ENCODE measurements at regions not wholly inside any gene's neighbourhood (a gene's known extent, or its start where the extent isn't known, plus 50 kb on each side); places are given as distances from the start of the nearest gene placed in this dataset.
"Not testable (repeated sequence)": the region's sequence is repeated elsewhere in the genome, so short reads cannot be mapped to it uniquely, and the experiment has no call there.

GRCh38 chr1:182159443-182159842, 97.9 kb upstream of the ZNF648 start:
- no peak for DNase-seq (ENCODE audit: low spot score)

GRCh38 chr1:182157187-182157586, 95.7 kb upstream of the ZNF648 start:
- no peak for DNase-seq (ENCODE audit: low spot score)

GRCh38 chr1:182154425-182154824, 92.9 kb upstream of the ZNF648 start:
- DNase-seq (ENCODE audit: low spot score), result not testable (repeated sequence)

DNA sequence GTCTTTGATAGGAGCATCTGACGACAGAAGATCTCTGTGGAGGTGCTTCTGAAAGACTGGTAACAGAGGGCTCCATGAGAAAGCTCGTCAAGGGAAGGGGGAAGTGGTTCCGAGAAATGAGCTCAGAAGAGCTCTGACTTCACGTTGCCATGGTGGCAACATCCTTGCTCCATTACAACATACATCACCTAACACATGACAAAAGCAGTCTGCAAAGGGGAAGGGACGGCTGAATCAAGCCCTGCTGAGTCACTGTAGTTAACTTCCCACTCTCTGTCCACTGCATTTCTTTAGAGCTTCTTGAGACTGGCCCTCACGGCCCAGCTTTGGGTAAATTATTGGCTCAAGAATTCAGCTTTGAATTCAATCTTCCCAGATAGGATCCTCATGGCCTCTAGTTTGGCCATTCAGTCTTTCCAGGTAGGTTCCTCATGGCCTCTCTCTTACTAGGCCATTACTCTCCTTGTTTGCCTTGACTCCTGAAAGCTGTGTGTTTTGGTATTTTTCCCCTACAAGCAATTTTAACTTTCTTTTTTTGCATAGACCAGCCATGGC, 88.0 kb upstream of the ZNF648 start:
- DNase-seq (ENCODE audit: low spot score), result no peak

DNA sequence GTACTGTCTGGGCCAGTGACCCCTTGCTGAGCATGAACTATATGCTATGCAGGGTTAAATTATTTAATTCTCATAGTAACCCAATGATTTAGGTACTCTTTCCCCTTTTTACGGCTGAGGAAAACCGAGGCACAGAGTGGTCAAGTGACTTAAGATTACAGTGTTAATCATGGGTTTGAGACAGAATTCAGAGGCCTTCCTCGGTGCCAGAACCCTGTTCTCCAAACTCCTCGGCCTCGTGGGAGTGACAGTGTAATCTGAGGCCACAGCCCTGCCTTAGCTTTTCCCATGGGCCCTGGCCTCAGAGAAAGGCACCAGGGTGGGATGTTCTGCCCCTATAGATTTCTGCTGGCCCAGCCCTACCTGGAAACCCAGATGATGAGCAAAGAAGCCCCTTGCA, 86.4 kb upstream of the ZNF648 start:
- no peak for DNase-seq (ENCODE audit: low spot score)

DNA sequence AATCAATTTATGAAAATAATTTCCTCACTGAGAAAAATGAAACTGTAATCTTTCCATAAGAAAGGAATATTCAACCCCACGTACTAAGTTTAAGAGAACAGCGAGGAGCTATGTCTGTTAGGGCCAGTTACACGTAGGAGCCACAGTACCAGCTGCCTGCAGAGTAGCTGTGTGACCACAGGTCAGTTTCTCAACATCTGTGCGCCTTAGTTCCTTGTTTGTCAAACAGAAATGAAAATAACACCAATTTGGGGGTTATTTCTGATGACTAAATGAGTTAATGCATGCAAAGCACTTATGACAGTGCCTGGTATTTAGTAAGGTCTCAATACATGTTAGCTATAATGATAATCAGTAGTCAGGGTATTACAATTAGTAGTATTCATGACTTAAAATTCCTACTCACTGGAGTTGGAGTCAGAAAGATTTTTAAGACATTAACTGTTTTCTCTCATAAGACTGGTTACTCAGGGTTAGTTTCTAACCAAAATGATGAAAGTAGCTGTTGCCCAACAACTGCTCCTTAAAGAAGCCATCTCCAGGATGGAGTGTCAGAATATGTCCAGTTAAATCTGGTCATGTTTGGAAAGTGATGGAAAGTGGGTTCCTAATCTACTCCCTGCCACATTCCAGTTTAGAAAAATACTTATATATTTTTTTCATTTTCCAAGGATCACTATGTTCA, 85.8 kb upstream of the ZNF648 start:
- no peak for DNase-seq (ENCODE audit: low spot score)

DNA sequence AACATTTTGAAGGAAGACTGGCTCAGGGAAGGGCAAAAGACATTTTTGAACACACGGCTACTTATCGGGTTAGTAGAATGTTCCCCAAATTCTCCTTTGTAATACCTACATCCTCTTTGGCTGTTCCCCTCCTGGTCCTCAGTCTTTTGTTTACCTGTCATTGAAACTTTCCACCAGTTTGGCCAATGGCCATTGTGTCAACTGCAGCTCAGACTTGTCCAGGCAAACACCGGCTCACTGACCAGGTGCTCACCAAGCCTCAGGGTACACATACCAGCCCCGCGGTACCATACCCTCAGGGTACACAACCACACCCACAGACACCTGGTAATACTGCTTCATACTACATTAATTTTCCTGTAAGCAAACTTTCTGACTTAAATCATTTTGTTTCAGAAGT, 84.8 kb upstream of the ZNF648 start:
- no peak for DNase-seq (ENCODE audit: low spot score)

- no peak for DNase-seq (ENCODE audit: low spot score)
Observed at GRCh38 chr1:182145441-182145840, 83.9 kb upstream of the ZNF648 start.

DNA sequence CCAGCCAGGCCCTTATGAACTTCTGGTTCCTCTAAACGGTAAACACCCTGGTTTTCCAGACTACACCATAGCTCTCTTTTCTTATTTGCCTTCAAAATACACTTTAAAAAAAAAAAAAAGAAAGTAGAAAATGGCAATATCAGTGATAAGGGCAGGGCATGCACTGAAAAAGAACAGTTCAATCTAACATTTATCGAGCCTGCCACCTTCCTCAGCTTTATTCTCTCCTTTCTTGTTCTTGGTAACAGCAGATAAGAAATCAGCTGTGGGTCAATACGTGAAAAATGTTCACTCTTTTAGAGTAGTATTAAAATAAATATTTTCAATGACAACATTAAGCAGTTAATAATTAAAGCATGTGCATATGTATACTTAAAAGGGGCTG, 83.1 kb upstream of the ZNF648 start:
- DNase-seq (ENCODE audit: low spot score), result no peak

GRCh38 chr1:182143825-182144645, 82.5 kb upstream of the ZNF648 start:
- DNase-seq (ENCODE audit: low spot score), result no peak

DNA sequence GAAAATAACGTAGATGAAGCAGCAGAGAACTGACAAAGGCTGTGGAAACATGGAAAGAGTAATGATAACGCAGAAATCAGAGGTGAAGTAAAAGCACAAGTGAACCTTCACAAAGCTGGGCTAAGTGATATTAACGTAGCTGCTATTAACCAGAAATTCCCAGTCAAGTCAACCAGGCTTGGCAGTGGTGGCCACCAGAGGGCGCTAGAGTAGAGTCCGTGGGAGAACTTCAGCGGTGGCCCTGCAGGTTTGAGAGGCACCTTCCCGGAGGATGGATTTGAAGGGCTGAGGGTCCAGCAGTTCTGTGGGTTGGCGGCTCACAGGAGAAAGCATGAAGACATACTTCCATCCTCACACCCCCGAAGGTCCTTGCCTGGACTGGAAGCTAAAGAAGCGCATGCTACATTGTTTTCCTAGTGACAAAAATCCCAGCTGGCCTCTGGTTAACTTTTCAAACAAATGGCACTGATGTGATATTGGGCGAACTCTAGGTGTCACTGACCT, 81.7 kb upstream of the ZNF648 start:
- peak; percentile 72 for DNase-seq (ENCODE audit: low spot score)

DNA sequence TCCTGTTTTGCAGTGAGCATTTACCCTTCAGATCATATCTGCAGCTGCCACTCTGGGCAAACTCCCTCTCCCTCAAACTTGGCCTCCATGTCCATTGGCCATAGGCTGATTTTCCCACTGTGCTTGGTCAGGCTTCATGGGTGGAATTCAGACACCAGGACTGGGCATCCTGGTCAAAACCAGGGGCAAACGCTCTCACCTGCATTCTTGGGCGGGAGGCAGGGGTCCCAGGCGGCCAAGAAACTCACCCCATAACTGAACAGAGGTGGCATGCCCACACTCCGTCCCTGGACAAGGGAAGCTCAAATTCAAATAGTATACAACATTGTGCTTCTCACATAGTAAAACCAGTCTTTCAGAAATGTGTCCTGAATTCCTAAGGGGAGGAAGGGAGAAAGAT, 81.1 kb upstream of the ZNF648 start:
- DNase-seq (ENCODE audit: low spot score), result no peak

DNA sequence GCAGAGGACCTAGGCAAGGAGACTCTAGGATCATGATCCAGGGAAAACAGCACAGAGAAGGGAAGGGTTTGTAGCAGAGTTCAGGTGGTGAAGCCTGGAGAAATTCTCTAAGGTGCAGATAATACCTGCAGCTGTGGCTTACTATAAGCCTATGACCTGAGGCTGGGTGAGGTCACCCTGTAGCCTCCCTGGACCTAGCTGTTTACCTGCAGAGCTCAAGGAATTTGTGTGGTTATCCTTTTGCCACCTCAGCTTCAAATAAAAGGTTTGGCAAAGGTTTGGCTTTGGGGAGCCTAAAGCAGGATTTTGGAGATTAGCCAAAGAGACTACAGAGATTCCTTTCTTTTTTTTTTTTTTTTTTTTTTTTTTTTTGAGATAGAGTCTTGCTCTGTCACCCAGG, 79.5 kb upstream of the ZNF648 start:
- DNase-seq (ENCODE audit: low spot score), result no peak

GRCh38 chr1:182139496-182139895, 78.0 kb upstream of the ZNF648 start:
- DNase-seq (ENCODE audit: low spot score), result no peak

GRCh38 chr1:182137546-182137945, 76.0 kb upstream of the ZNF648 start:
- DNase-seq (ENCODE audit: low spot score), result no peak

- no peak for DNase-seq (ENCODE audit: low spot score)
Observed at GRCh38 chr1:182135946-182136345, 74.4 kb upstream of the ZNF648 start.

GRCh38 chr1:182134257-182134656, 72.7 kb upstream of the ZNF648 start:
- no peak for DNase-seq (ENCODE audit: low spot score)

DNA sequence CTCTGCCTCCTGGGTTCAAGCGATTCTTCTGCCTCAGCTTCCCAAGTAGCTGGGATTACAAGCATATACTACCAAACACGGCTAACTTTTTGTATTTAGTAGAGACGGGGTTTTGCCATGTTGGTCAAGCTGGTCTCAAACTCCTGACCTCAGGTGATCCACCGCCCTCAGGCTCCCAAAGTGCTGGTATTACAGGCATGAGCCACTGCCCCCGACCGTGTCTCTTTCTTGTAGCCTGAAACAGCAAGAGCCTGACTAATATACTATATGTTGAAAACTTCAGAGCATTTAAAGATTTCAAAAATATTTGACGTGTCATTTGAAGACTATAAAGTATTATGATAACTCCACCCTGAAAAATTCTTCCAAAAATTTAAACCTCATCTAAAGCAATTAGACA, 71.7 kb upstream of the ZNF648 start:
- DNase-seq (ENCODE audit: low spot score), result no peak

- no peak for DNase-seq (ENCODE audit: low spot score)
Observed at GRCh38 chr1:182129398-182129797, 67.9 kb upstream of the ZNF648 start.

- no peak for DNase-seq (ENCODE audit: low spot score)
Observed at GRCh38 chr1:182128502-182128901, 67.0 kb upstream of the ZNF648 start.

DNA sequence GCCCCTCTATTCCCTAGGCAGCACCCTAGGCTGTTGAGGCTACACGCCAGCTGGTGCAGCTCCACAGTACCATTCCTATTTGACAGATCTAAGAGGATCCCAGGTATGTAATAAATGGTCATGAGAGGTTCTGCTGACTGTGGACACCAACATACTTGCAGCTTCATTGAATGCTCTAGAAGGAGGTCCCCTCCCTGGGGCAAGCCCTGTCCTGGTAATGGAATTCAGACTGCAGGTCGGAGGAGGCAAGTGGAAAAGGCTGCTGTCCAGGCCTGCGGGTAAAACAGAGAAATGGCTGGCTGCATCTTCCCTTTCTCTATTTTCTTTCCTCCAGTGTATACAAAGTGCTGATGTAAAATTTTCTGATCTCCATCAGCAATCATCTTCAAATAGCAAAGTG, 66.1 kb upstream of the ZNF648 start:
- no peak for DNase-seq (ENCODE audit: low spot score)

DNA sequence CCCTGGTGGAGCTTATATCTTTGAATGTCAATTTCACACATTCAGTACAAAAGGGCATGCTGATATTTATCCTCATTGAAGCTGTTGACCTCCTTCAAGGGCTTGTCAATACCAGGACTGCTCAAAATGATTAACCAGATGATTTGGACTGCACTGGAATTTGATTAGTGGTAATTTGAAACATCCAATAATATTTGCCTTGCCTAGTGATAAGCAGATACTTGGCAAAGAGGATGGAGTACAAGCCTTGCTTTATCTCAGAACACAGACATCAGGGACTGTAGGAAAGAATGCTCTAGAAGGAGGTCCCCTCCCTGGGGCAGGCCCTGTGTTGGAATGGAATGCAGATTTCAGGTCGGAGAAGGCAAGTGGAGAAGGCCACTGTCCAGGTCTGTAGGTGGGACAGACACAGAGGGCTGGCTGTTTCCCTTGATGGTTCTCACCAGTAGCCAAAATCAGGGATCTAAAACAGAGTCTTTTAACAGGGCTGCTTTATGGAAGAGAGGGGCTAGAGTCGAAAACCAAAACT, 64.8 kb upstream of the ZNF648 start:
- DNase-seq (ENCODE audit: low spot score), result no peak

DNA sequence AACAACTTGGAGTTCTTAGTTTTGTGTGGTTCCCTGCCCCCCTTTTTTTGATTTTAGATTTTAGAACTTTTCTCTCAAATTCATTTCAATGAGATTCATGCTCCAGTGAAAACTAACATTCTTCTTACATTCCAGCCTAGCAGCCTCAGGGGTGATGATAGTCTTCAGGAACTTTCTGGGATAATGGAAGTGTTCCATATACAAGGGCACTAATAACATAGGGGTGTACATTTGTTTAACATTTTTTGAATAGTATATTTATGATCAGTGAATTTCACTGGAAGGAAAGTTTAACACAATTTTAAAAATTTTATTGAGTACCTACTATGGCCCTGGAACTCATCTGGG, 61.4 kb upstream of the ZNF648 start:
- DNase-seq (ENCODE audit: low spot score), result no peak
